ENCODE measurements at regions not wholly inside any gene's neighbourhood (a gene's known extent, or its start where the extent isn't known, plus 50 kb on each side); places are given as distances from the start of the nearest gene placed in this dataset.
A peak's percentile ranks its signal among the peaks of the same experiment; 100 is the strongest.

DNA sequence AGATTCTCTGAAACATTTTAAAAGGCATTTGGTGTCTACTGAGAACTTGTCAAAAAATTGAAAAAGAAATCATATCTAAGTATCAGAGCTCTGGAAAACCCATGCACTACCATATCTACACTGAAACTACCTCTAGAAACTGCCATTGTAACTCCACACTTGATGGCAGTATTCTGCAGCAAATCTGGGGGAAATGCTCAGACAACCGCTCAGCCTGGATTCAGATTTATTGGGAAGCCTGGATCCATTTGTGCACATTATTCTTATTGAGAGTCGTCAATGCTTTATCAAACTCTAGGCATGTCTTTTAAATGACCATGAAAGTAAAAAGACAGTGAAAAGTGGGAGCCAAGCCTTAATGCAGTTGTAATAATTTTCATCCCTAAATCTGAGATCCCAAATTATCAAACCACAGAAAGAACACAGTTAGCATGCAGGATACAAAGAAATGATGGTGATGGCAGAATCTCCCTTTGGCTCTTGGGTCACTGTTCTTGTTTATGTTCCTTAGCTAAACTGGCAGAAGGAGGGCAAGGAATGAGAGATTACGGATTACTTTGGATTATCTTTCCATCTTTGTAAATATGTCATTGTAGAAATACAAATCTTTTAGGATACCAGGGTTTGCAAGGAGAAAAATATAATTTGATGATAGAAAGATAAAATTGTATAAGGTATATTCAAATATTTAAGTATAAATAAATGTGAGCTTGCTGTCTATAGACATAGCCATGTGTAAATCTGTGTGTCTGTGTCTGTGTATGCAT is 512.1 kb upstream of the SYT4 start:
- TF ChIP-seq POLR2A (IDR thresholded peaks at IDR 0.05; ENCODE audit: low read depth) (no peak), EP300 (IDR thresholded peaks at IDR 0.05) (no peak), POLR2AphosphoS5 (IDR thresholded peaks at IDR 0.05) (no peak)
- TF ChIP-seq, protein P1, sequence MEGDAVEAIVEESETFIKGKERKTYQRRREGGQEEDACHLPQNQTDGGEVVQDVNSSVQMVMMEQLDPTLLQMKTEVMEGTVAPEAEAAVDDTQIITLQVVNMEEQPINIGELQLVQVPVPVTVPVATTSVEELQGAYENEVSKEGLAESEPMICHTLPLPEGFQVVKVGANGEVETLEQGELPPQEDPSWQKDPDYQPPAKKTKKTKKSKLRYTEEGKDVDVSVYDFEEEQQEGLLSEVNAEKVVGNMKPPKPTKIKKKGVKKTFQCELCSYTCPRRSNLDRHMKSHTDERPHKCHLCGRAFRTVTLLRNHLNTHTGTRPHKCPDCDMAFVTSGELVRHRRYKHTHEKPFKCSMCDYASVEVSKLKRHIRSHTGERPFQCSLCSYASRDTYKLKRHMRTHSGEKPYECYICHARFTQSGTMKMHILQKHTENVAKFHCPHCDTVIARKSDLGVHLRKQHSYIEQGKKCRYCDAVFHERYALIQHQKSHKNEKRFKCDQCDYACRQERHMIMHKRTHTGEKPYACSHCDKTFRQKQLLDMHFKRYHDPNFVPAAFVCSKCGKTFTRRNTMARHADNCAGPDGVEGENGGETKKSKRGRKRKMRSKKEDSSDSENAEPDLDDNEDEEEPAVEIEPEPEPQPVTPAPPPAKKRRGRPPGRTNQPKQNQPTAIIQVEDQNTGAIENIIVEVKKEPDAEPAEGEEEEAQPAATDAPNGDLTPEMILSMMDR (IDR thresholded peaks at IDR 0.05), result peak in 2 of 3 experiments; percentile 34 to 44
- intact Hi-C loops (cut with DNase I), result no loop called here

DNA sequence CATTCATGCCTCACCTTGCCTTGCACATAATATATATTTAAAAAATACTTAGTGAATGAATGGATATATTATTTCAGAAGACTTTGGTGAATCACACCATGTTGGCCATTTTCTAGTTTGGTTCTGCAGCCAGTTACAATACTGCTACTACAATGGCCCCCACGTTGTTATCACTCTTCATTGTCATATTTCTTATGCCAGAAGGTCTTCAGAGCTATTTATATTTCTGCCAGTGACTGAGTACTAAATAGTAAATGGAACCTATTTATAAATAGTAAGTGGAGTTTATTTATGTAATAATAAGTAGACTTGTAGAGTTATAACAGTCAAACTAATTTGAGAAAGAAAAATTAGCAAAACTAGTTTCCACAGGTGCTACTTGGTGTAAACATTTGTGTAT is 516.6 kb upstream of the SYT4 start:
- H3K4me3 ChIP-seq, result no peak overlapping the region
- DNase-seq (ENCODE audit: extremely low spot score), result no peak
- no peaks in the 10 kb centered on the region for H3K36me3 ChIP-seq
- no peaks in the 10 kb centered on the region for H3K9me3 ChIP-seq
- no peak overlapping the region for H3K27ac ChIP-seq (replicated peaks in 1 of 4)
- 47% methylated on average over 1 of the region's 1 CpG for WGBS
- intact Hi-C loops (cut with DNase I), result no loop called here
- H3K4me1 ChIP-seq, result no peaks in the 10 kb centered on the region
- TF ChIP-seq POLR2AphosphoS5 (IDR thresholded peaks at IDR 0.05), result no peak
- no peak for TF ChIP-seq POLR2A (IDR thresholded peaks at IDR 0.05; ENCODE audit: low read depth)
- TF ChIP-seq, protein P1 (IDR thresholded peaks at IDR 0.05), result no peak
- no peak for TF ChIP-seq EP300 (IDR thresholded peaks at IDR 0.05)
- H3K27me3 ChIP-seq, result no peaks in the 10 kb centered on the region

More for the DNA sequence above, 512.1 kb upstream of the SYT4 start:
- no peaks in the 10 kb centered on the region for H3K9me3 ChIP-seq
- no peak for DNase-seq (ENCODE audit: extremely low spot score)
- H3K4me1 ChIP-seq, result no peaks in the 10 kb centered on the region
- H3K27me3 ChIP-seq, result no peaks in the 10 kb centered on the region
- H3K36me3 ChIP-seq, result no peaks in the 10 kb centered on the region
- H3K27ac ChIP-seq (replicated peaks in 1 of 4), result no peak overlapping the region
- H3K4me3 ChIP-seq, result no peak overlapping the region
- 58% methylated on average over 3 of the region's 3 CpGs for WGBS

DNA sequence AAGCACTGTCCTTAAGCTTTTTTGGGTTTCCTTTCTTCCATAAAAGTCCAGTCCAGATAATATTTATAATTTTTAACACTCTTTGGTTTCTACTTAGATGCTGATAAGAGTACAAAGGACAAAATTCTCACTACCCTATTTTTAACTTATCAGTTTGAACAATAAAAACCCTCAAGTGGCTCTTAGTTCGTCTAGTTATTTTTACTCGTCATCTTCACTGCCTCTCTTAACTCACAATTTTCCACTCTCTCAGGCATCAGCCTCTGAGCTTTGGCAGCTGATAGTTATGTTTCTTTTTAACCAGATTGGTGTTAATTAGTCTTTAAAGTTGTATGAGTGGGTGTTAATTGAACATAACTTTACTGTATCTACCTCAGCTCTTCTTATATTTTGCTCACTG is 517.1 kb upstream of the SYT4 start:
- no peaks in the 10 kb centered on the region for H3K27me3 ChIP-seq
- DNase-seq (ENCODE audit: extremely low spot score), result no peak
- TF ChIP-seq POLR2AphosphoS5 (IDR thresholded peaks at IDR 0.05) (no peak), POLR2A (IDR thresholded peaks at IDR 0.05; ENCODE audit: low read depth) (no peak), EP300 (IDR thresholded peaks at IDR 0.05) (no peak)
- TF ChIP-seq, protein P1 (IDR thresholded peaks at IDR 0.05), result no peak
- WGBS, result 53% methylated on average over 2 of the region's 2 CpGs
- H3K4me3 ChIP-seq, result no peak overlapping the region
- no peaks in the 10 kb centered on the region for H3K4me1 ChIP-seq
- no peaks in the 10 kb centered on the region for H3K36me3 ChIP-seq
- H3K27ac ChIP-seq (replicated peaks in 1 of 4), result no peak overlapping the region
- intact Hi-C loops (cut with DNase I), result no loop called here
- H3K9me3 ChIP-seq, result no peaks in the 10 kb centered on the region

DNA sequence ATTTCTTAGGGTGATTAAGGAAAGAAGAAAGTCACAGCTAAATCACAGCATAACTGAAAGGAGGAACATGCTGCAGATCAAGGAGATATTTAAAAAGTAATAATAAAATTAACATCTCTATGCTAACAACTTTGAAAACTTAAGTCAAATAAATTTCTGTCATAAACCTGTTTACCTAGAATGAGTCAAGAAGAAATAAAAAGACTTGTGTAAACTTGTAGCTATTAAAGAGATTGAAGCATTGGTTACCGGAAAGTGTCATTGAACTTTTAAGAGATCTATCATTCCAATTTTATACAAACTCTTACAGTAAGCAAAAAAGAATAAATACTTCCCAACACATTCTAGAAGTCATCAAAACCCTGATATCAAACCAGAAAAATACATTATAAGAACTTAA is 520.1 kb upstream of the SYT4 start:
- Histone ChIP-seq H3K36me3 (no peaks in the 10 kb centered on the region), H3K4me1 (no peaks in the 10 kb centered on the region), H3K27ac (replicated peaks in 1 of 4) (no peak overlapping the region), H3K4me3 (no peak overlapping the region), H3K9me3 (no peaks in the 10 kb centered on the region), H3K27me3 (no peaks in the 10 kb centered on the region)
- TF ChIP-seq POLR2AphosphoS5 (IDR thresholded peaks at IDR 0.05), result no peak
- TF ChIP-seq, protein P1 (IDR thresholded peaks at IDR 0.05), result no peak
- 100% methylated on average over 1 of the region's 1 CpG for WGBS
- no peak for DNase-seq (ENCODE audit: extremely low spot score)
- intact Hi-C loops (cut with DNase I), result no loop called here

DNA sequence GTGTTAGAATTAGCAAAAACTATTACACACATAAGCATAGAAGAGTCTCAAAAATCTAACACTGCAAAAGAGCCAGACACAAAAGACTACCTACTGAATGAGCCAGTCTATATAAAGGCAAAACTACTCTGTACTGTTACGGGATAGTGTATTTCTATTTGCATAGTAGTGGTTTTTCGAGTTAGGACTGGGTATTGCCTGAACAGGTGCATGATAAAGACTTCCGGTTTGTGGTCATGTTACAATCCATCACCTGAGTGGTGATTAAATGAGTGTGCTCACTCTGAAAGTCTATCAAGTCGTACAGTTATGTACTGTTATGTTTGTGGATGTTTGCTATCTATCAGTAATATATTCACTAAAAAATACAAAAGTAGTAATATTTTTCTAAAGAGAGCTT is 523.3 kb upstream of the SYT4 start:
- H3K4me1 ChIP-seq, result no peaks in the 10 kb centered on the region
- H3K4me3 ChIP-seq, result no peak overlapping the region
- H3K27me3 ChIP-seq, result no peaks in the 10 kb centered on the region
- no peak overlapping the region for H3K27ac ChIP-seq (replicated peaks in 1 of 4)
- DNase-seq (ENCODE audit: extremely low spot score), result no peak
- no peaks in the 10 kb centered on the region for H3K36me3 ChIP-seq
- WGBS, result 86% methylated on average over 4 of the region's 4 CpGs
- TF ChIP-seq EP300 (IDR thresholded peaks at IDR 0.05), result no peak
- no peak for TF ChIP-seq POLR2A (IDR thresholded peaks at IDR 0.05; ENCODE audit: low read depth)
- TF ChIP-seq POLR2AphosphoS5 (IDR thresholded peaks at IDR 0.05), result no peak
- TF ChIP-seq, protein P1 (IDR thresholded peaks at IDR 0.05), result no peak
- H3K9me3 ChIP-seq, result peaks cover 0 to 10% (median 4%) of the 10 kb centered on the region in 4 donors
- intact Hi-C loops (cut with DNase I), result no loop called here
